Stimulated activated CD4-positive, alpha-beta T cell treated with anti-CD3 and anti-CD28 coated beads, Interleukin-1b, Interleukin-23, amount 100 ng/mL, for 1 hour (primary cell): ENCODE measurements at regions not wholly inside any gene's neighbourhood (a gene's known extent, or its start where the extent isn't known, plus 50 kb on each side); places are given as distances from the start of the nearest gene placed in this dataset.
"Not testable (repeated sequence)": the region's sequence is repeated elsewhere in the genome, so short reads cannot be mapped to it uniquely, and the experiment has no call there.

Source experiments
- DNase-seq, 2 donors: peaks; one replicate each; pipeline ENCODE4 v3.0.0-alpha.2; 2020; ENCODE audit warnings: low read depth in 2 of 2

DNA sequence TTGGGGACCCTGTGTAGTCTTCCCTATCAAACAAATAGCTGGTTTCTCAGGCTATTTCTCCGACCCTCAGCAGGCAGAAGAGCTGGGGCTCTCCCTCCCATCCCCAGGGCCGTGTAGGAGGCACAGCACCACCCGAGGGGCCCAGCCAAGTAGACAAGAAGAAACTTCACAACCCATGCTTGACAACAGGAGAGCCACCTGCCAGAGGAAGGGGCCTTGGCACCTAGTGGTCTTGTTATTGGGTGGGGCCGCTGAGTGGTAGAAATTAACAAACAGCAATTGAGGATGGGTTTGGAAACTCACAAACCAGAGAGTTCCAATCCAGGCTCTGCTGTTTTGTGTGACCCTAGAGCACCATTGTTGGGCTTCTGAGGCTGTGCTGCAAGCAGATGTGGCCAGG is 108.5 kb upstream of the CHD6 start:
- no peak for DNase-seq

DNA sequence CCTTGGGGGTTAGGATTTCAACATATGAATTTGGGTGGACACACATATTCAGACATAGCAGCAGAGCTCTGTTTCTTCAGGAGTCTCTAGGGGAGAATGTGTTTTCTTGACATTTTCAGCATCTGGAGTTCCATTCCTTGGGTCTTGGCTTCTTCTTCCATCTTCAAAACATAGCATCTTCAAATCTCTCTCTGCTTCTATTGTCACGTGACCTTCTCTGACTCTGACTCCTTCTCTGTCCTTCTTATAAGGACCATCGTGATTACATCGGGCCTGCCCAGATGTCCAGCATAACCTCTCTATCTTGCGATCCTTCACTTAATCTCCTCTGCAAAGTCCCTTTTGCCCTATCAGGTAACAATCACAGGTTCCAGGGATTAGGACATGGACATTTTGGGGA is 101.0 kb upstream of the CHD6 start:
- DNase-seq = no peak

DNA sequence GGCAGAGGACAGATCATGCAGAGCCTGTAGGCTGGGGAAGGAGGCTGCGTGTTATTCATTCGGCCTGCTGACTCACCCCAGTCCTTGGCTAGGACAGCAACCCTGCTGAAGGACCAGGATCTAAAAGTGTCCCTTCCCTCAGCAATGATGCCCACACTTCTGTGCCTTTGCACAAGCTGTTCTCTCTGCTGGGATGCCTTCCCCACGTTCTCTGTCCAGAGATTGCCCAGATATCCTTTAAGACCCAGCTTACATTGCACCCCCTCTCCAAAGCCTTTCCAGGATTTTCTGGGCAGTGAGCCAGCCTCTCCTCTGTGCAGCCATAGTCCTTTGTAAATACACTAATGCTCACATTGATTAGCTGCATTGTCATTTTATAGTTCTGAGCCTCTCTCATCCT is 99.3 kb upstream of the CHD6 start:
- DNase-seq = no peak

- no peak for DNase-seq
Measured at GRCh38 chr20:41716911-41717310, 98.7 kb upstream of the CHD6 start.

DNA sequence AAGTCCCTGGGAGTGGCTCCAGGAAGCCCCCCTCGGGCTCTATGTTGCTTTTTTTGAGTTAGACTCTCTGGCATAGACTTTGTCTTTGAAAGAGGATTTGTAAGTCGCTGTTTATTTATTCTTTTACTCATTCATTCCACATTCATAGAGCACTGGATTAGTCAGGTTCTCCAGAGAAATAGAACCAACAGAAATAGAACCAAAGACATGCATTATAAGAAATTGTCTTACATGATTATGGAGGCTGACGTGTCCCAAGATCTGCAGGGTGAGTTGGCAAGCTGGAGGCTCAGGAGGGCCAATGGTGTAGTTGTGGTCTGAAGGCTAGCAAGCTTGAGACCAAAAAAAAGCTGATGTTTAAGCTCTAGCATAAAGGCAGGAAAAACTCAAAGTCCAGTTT is 98.3 kb upstream of the CHD6 start:
- no peak for DNase-seq

DNA sequence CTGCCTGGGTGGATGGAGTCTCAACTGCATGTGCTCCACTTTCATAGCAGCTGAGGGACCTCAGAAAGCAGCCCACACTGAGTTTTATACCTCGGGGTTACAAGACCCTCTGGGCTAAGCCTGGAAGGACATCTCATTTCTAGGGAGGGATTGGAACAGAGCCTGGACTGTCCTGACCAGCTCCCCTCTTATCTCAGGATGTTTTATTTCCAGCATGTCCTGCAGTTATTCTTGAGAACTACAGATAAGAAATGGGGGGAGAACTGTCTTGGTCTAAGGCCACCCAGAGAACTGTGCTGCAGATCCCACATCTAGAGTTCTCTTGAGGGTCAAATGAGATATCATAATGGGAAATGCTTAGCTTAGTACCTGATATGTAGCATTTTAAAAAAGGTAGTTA is 97.3 kb upstream of the CHD6 start:
- DNase-seq = no peak

DNA sequence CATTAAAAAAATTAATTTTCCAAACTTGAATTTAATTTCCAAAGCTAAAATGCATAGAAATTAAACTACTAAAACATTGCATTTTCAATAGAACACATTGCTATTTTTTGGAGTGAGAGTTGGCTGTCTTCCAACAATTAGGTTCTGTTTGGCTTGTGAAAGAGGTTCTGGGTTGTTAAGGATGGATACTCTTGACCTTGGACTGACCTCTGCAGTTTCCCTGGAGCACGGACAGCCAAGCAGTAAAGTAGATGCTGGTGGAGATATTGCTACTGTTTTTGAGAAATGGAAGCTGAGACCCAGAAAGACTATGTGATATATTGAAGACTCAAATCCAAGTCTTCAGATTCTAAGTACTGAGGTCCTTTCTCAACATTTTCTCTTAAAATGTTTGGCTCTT is 95.9 kb upstream of the CHD6 start:
- no peak for DNase-seq

DNA sequence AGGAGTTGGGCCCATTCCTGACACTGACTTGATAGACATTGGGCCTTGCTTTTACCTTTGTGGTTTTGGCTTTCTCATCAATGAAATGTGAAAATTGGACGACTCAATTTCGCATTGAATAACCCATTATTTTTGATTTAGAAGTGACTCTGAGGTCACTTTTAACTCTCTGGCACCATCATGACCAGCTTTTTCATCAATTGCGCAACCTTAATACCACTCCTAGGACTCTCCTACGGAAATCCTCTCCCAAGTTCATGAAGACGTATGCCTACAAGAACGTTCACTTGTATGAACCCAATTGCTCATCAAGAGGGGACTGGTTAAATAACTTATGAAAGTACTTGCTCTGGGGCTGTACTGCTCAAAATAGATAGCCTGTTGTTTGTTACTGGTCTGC is 86.7 kb upstream of the CHD6 start:
- no peak for DNase-seq

- DNase-seq = no peak
Measured at GRCh38 chr20:41702647-41703046, 84.5 kb upstream of the CHD6 start.

DNA sequence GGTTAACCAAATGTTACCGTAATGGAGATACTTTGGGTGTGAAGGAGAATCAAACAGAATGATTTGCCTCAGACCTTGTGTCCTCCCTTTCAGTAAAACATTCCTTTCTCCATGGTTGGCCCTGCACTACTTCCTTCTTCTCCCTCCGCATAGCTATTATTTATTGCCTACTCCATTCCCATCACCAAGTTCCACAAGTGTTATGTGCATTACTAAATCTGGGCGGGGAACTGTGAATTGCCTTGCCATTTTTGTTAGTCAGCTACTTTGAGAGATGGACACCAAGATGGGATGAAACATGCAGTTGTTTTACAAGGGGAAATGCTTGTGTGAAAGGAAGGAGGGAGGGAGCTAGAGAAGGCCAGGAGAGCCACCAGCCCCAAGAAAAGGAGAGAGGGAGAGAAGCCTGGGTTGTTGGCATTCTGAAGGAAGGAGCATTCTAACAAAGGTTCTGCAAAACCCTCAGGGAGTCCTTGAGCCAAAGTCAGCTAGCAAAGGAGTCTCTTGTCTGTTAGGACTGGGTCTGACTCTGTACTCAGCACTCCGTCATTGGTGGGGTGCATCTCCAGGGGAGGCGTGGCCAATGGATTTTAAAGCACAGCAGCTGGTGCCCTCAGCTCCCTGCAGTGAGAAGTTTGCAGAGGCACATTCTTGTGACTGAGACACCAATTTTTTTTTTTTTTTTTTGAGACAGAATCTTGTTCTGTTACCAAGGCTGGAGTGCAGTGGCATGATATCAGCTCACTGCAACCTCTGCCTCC is 83.6 kb upstream of the CHD6 start:
- no peak for DNase-seq

DNA sequence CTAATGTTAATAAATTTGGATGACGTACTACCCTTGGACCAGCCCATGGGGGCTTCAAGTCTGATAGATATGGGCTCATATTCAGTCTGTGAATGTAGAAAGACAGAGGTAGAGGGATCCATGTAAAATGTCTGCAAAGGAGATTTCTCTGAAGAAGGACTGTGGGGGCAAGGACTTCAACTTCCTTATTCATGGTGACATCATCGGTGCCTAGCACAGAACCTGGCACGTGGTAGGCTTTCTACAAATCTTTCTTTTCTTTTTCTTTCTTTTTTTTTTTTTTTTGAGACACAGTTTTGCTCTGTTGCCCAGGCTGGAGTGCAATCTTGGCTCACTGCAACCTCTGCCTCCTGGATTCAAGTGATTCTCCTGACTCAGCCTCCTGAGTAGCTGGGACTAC is 81.5 kb upstream of the CHD6 start:
- DNase-seq = not testable (repeated sequence)

- DNase-seq = no peak
Measured at GRCh38 chr20:41697861-41698559, 79.8 kb upstream of the CHD6 start.

GRCh38 chr20:41696428-41696827 is 78.3 kb upstream of the CHD6 start:
- DNase-seq = no peak

- no peak for DNase-seq
Measured at GRCh38 chr20:41694796-41695195, 76.6 kb upstream of the CHD6 start.

- DNase-seq = peak; percentile 36 to 50
Measured at GRCh38 chr20:41693136-41693979, 75.2 kb upstream of the CHD6 start.

DNA sequence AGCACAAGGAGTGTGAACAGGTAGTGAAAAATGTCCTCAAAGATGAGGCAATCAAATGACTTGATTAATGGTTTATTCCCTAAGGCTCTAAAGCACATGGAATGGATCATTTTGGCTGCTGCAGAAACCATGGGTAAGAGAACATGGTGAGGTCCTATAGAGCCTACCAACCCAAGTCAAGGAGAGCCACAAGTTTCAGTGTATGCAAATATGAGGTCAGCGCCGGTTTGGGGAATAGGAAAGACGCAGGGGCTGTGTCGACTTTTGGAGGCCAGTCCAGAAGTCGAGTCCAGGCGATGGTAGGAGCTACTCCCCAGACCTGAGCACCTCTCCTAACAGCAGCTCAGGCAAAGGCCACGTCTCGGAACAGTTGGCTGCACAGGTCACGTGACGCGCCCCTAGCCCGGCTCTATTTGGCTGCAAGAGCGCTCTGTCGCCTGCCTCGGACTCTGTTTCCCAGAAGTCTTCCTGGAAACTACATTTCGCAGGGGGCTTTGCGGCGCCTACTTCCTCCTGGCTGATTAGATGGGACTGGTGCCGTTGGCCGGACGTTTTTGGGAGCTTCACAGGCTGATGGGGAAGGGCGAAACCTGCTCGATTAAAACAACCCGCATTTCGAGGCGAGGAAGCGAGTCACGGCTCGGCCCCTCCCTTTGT is 74.4 kb upstream of the CHD6 start:
- peak; percentile 23 to 39 for DNase-seq

DNA sequence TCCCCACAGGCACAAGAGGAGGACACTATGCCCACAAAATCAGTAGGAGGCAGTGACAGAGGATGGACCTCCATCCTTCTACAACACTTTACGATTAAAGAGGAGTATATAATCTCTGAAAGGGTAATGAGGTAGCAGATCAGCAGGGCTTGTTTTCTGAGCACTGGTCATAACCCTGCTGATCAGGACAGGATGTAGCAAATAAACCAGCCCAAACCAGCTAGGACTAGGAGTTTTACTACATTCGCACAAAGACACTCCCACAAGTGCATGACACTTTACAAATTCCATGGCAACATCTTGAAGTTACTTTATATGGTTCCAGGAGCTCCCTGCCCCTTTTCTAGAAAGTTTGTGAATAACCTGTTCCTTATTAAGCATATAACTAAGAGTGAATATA is 73.3 kb upstream of the CHD6 start:
- no peak for DNase-seq

GRCh38 chr20:41690702-41691101 is 72.5 kb upstream of the CHD6 start:
- no peak for DNase-seq

DNA sequence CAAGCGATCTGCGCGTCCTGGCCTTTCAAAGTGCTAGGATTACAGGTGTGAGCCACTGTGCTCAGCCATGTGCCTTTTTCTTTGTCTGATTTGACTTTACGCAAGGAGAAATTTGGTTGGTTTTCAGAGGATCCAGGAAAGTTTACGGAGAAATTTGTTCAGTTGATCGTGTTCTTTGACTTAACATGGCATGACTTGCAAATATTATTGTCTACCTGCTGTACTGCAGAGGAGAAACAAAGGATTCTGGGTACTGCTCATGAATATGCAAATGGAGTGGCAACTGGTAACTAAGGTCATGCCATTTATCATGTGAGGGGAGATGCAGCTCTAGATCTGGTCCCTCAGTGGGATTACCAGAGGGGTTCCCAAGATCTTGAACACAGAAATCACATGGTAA is 68.8 kb upstream of the CHD6 start:
- DNase-seq = no peak

- not testable (repeated sequence) for DNase-seq
Measured at GRCh38 chr20:41685145-41685544, 67.0 kb upstream of the CHD6 start.

DNA sequence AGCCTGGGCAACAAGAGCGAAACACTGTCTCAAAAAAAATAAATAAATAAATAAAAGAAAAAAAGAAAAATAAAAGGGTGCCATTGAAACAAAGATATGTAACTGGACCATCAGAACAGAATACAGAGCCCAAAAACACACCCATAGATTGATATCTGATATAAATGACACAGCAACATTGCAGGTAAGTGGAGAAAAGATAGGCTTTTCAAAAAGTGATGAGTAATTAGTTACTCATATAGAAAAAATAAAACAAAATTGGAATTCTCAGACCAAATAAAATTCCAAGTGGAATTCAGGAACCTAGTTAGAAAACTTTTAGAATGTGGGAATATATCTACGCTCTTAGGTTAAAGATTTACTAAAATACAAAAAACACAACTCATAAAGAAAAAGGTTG is 60.6 kb upstream of the CHD6 start:
- no peak for DNase-seq

- no peak for DNase-seq
Measured at GRCh38 chr20:41672282-41672681, 54.1 kb upstream of the CHD6 start.
